Thyroid gland (tissue), 4 donors: ENCODE measurements at regions not wholly inside any gene's neighbourhood (a gene's known extent, or its start where the extent isn't known, plus 50 kb on each side); places are given as distances from the start of the nearest gene placed in this dataset.

Experiments
- POLR2A ChIP-seq, 2 donors: fragments of 450-650 bp; IDR thresholded peaks; one replicate each; pipeline ENCODE4 v1.6.1; 2017; ENCODE audit warnings: antibody characterized with exemption in 2 of 2, mild to moderate bottlenecking in 2 of 2, moderate library complexity in 1 of 2
- TF ChIP-seq, protein P1 (sequence below), 6 experiments: fragments of 200-600 bp in 3 of 6; fragments of 450-650 bp in 3 of 6; sonication (generic) in 3 of 6; IDR thresholded peaks; one replicate each; pipeline ENCODE4 v1.5.1; 2016 to 2019; ENCODE audit warnings: antibody characterized with exemption in 6 of 6, mild to moderate bottlenecking in 2 of 6, inconsistent platforms in 1 of 6, moderate library complexity in 1 of 6

- TF ChIP-seq, protein P1, sequence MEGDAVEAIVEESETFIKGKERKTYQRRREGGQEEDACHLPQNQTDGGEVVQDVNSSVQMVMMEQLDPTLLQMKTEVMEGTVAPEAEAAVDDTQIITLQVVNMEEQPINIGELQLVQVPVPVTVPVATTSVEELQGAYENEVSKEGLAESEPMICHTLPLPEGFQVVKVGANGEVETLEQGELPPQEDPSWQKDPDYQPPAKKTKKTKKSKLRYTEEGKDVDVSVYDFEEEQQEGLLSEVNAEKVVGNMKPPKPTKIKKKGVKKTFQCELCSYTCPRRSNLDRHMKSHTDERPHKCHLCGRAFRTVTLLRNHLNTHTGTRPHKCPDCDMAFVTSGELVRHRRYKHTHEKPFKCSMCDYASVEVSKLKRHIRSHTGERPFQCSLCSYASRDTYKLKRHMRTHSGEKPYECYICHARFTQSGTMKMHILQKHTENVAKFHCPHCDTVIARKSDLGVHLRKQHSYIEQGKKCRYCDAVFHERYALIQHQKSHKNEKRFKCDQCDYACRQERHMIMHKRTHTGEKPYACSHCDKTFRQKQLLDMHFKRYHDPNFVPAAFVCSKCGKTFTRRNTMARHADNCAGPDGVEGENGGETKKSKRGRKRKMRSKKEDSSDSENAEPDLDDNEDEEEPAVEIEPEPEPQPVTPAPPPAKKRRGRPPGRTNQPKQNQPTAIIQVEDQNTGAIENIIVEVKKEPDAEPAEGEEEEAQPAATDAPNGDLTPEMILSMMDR (IDR thresholded peaks at IDR 0.05), result no peak
- TF ChIP-seq POLR2A (IDR thresholded peaks at IDR 0.05), result no peak
These were observed 172.4 kb upstream of the ZNF32 start for GRCh38 chr10:43821103-43821502.
